ENCODE measurements at regions not wholly inside any gene's neighbourhood (a gene's known extent, or its start where the extent isn't known, plus 50 kb on each side); places are given as distances from the start of the nearest gene placed in this dataset.
"Not testable (repeated sequence)": the region's sequence is repeated elsewhere in the genome, so short reads cannot be mapped to it uniquely, and the experiment has no call there.

DNA sequence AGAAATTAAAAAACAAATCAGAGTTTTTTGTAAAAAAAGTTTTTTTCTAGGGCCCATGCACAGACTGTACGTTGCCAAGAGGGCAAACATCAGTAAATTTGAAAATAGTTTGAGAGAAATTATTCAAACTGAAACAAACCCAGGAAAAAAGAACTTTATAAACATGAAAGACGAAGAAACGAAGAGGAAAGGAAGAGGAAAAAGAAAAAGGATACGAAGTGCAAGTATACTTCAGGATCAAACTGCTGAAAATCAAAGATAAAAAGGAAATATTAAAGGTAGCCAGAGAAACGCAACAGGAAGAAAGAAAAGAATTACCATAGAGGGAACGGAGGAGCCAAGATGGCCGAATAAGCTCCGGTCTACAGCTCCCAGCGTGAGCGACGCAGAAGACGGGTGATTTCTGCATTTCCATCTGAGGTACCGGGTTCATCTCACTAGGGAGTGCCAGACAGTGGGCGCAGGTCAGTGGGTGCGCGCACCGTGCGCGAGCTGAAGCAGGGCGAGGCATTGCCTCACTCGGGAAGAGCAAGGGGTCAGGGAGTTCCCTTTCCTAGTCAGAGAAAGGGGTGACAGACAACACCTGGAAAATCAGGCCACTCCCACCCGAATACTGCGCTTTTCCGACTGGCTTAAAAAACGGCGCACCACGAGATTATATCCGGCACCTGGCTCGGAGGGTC lies 94.4 kb upstream of the GAS1 start:
- TF ChIP-seq, protein P1, sequence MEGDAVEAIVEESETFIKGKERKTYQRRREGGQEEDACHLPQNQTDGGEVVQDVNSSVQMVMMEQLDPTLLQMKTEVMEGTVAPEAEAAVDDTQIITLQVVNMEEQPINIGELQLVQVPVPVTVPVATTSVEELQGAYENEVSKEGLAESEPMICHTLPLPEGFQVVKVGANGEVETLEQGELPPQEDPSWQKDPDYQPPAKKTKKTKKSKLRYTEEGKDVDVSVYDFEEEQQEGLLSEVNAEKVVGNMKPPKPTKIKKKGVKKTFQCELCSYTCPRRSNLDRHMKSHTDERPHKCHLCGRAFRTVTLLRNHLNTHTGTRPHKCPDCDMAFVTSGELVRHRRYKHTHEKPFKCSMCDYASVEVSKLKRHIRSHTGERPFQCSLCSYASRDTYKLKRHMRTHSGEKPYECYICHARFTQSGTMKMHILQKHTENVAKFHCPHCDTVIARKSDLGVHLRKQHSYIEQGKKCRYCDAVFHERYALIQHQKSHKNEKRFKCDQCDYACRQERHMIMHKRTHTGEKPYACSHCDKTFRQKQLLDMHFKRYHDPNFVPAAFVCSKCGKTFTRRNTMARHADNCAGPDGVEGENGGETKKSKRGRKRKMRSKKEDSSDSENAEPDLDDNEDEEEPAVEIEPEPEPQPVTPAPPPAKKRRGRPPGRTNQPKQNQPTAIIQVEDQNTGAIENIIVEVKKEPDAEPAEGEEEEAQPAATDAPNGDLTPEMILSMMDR (IDR thresholded peaks at IDR 0.05), result not testable (repeated sequence)
- not testable (repeated sequence) for TF ChIP-seq POLR2A (IDR thresholded peaks at IDR 0.05)
